ENCODE measurements at regions not wholly inside any gene's neighbourhood (a gene's known extent, or its start where the extent isn't known, plus 50 kb on each side); places are given as distances from the start of the nearest gene placed in this dataset.

GRCh38 chr2:228847684-228848083, 423.4 kb downstream of the PID1 start:
- Histone ChIP-seq H3K36me3 (ENCODE audit: control insufficient read depth, insufficient read depth, low read length) (no peaks in the 10 kb centered on the region), H3K9ac (ENCODE audit: low read length) (no peak overlapping the region), H3K4me3 (ENCODE audit: low read length) (no peak overlapping the region), H3K27me3 (ENCODE audit: control insufficient read depth, insufficient read depth, low read length) (no peaks in the 10 kb centered on the region), H3K4me1 (ENCODE audit: control insufficient read depth, insufficient read depth, low read length) (no peaks in the 10 kb centered on the region), H3K27ac (ENCODE audit: low read depth, low read length) (no peak overlapping the region)

DNA sequence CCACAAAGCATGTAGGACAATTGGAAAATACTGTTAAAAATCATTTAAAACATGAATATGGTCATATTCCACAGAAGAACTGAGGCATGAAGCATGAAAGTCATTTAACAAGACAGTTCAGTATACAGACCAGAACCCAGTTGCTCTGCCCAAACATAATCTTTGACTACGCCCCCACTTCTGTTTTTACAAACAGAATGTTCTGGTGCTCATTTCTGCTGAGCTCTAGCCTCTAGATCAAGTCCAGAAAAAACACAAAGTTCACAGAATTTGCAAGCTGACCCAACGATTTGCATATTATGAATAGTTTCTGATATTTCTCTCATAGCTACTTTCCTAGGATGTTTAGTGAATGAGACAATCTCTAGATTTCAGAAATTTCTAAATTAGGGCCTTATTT, 424.9 kb downstream of the PID1 start:
- no peak overlapping the region for H3K4me3 ChIP-seq (ENCODE audit: low read length)
- H3K9ac ChIP-seq (ENCODE audit: low read length) = no peak overlapping the region
- no peaks in the 10 kb centered on the region for H3K4me1 ChIP-seq (ENCODE audit: control insufficient read depth, insufficient read depth, low read length)
- no peak overlapping the region for H3K27ac ChIP-seq (ENCODE audit: low read depth, low read length)
- H3K36me3 ChIP-seq (ENCODE audit: control insufficient read depth, insufficient read depth, low read length) = no peaks in the 10 kb centered on the region
- H3K27me3 ChIP-seq (ENCODE audit: control insufficient read depth, insufficient read depth, low read length) = no peaks in the 10 kb centered on the region

DNA sequence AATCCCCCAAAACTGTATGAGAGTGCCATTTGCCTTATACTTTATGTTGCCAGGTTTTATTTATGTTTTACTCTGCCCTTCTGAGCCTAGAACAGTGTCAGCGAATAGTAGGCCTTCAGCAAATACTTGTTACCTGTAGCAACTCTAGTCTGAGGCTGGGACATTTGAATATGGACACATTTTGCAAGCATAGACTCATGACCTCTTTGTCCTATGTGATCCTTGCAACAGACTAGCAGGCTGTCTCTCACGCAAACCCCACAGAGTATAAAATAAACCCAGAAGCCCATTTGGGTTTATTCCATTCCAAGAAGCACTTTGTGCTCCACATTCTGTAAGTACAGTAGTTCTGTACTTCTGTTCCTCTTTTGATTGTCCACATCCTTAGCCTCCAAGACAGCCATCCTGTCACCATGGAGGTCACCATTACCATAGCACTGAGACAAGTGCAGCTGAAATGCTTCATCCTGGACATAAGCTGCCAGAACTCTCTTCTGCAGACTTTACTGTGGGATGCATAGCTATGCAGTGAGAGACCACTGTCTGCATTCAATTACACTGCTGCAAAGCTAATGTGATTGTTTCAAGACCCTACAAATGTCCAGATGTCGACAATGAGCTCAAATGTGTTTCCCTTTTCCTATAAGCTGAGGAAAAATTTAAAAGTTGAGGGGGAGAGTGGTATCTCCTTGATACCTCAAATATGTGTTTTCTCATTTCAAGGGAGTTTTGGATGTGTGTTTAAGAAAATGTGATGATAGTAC, 425.7 kb downstream of the PID1 start:
- Histone ChIP-seq H3K4me3 (ENCODE audit: low read length) (no peak overlapping the region), H3K9ac (ENCODE audit: low read length) (no peak overlapping the region), H3K27ac (ENCODE audit: low read depth, low read length) (no peak overlapping the region), H3K36me3 (ENCODE audit: control insufficient read depth, insufficient read depth, low read length) (no peaks in the 10 kb centered on the region), H3K4me1 (ENCODE audit: control insufficient read depth, insufficient read depth, low read length) (no peaks in the 10 kb centered on the region), H3K27me3 (ENCODE audit: control insufficient read depth, insufficient read depth, low read length) (no peaks in the 10 kb centered on the region)

GRCh38 chr2:228841877-228842276, 429.2 kb downstream of the PID1 start:
- no peaks in the 10 kb centered on the region for H3K36me3 ChIP-seq (ENCODE audit: control insufficient read depth, insufficient read depth, low read length)
- no peaks in the 10 kb centered on the region for H3K27me3 ChIP-seq (ENCODE audit: control insufficient read depth, insufficient read depth, low read length)
- no peak overlapping the region for H3K4me3 ChIP-seq (ENCODE audit: low read length)
- H3K9ac ChIP-seq (ENCODE audit: low read length) = no peak overlapping the region
- no peak overlapping the region for H3K27ac ChIP-seq (ENCODE audit: low read depth, low read length)
- H3K4me1 ChIP-seq (ENCODE audit: control insufficient read depth, insufficient read depth, low read length) = no peaks in the 10 kb centered on the region

GRCh38 chr2:228841475-228841874, 429.6 kb downstream of the PID1 start:
- Histone ChIP-seq H3K36me3 (ENCODE audit: control insufficient read depth, insufficient read depth, low read length) (no peaks in the 10 kb centered on the region), H3K4me3 (ENCODE audit: low read length) (no peak overlapping the region), H3K4me1 (ENCODE audit: control insufficient read depth, insufficient read depth, low read length) (no peaks in the 10 kb centered on the region), H3K27ac (ENCODE audit: low read depth, low read length) (no peak overlapping the region), H3K9ac (ENCODE audit: low read length) (no peak overlapping the region), H3K27me3 (ENCODE audit: control insufficient read depth, insufficient read depth, low read length) (no peaks in the 10 kb centered on the region)

- Histone ChIP-seq H3K27me3 (ENCODE audit: control insufficient read depth, insufficient read depth, low read length) (no peaks in the 10 kb centered on the region), H3K9ac (ENCODE audit: low read length) (no peak overlapping the region), H3K36me3 (ENCODE audit: control insufficient read depth, insufficient read depth, low read length) (no peaks in the 10 kb centered on the region), H3K4me3 (ENCODE audit: low read length) (no peak overlapping the region), H3K27ac (ENCODE audit: low read depth, low read length) (no peak overlapping the region), H3K4me1 (ENCODE audit: control insufficient read depth, insufficient read depth, low read length) (no peaks in the 10 kb centered on the region)
Measured at GRCh38 chr2:228840743-228841114, 430.4 kb downstream of the PID1 start.

GRCh38 chr2:228840113-228840742, 430.9 kb downstream of the PID1 start:
- H3K4me3 ChIP-seq (ENCODE audit: low read length) = no peak overlapping the region
- no peaks in the 10 kb centered on the region for H3K27me3 ChIP-seq (ENCODE audit: control insufficient read depth, insufficient read depth, low read length)
- no peaks in the 10 kb centered on the region for H3K4me1 ChIP-seq (ENCODE audit: control insufficient read depth, insufficient read depth, low read length)
- no peak overlapping the region for H3K9ac ChIP-seq (ENCODE audit: low read length)
- H3K36me3 ChIP-seq (ENCODE audit: control insufficient read depth, insufficient read depth, low read length) = no peaks in the 10 kb centered on the region
- no peak overlapping the region for H3K27ac ChIP-seq (ENCODE audit: low read depth, low read length)

GRCh38 chr2:228839421-228839876, 431.6 kb downstream of the PID1 start:
- no peaks in the 10 kb centered on the region for H3K36me3 ChIP-seq (ENCODE audit: control insufficient read depth, insufficient read depth, low read length)
- no peak overlapping the region for H3K27ac ChIP-seq (ENCODE audit: low read depth, low read length)
- no peaks in the 10 kb centered on the region for H3K27me3 ChIP-seq (ENCODE audit: control insufficient read depth, insufficient read depth, low read length)
- no peak overlapping the region for H3K9ac ChIP-seq (ENCODE audit: low read length)
- no peak overlapping the region for H3K4me3 ChIP-seq (ENCODE audit: low read length)
- no peaks in the 10 kb centered on the region for H3K4me1 ChIP-seq (ENCODE audit: control insufficient read depth, insufficient read depth, low read length)

GRCh38 chr2:228838819-228839218, 432.3 kb downstream of the PID1 start:
- H3K27ac ChIP-seq (ENCODE audit: low read depth, low read length) = no peak overlapping the region
- no peak overlapping the region for H3K9ac ChIP-seq (ENCODE audit: low read length)
- no peak overlapping the region for H3K4me3 ChIP-seq (ENCODE audit: low read length)
- no peaks in the 10 kb centered on the region for H3K27me3 ChIP-seq (ENCODE audit: control insufficient read depth, insufficient read depth, low read length)
- no peaks in the 10 kb centered on the region for H3K36me3 ChIP-seq (ENCODE audit: control insufficient read depth, insufficient read depth, low read length)
- no peaks in the 10 kb centered on the region for H3K4me1 ChIP-seq (ENCODE audit: control insufficient read depth, insufficient read depth, low read length)

DNA sequence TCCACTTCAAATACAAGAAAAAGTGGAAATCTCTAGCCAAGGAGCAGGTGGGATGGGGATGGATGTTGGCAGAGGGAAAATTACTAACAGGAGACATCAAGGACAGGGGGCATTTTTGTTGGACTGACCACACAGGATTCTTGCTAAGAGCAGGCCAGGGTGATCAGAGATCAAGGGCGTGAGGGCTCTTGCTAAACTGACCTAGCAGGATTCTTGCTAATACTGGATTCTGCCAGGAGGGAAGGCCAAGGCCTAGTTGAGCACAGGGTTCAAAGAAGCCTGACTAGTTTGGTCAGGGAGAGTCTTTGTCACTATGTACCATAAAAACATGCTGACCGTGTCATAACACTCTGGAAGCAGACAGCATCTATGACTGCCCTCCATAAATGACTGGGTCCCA, 442.7 kb downstream of the PID1 start:
- H3K36me3 ChIP-seq (ENCODE audit: control insufficient read depth, insufficient read depth, low read length) = no peaks in the 10 kb centered on the region

DNA sequence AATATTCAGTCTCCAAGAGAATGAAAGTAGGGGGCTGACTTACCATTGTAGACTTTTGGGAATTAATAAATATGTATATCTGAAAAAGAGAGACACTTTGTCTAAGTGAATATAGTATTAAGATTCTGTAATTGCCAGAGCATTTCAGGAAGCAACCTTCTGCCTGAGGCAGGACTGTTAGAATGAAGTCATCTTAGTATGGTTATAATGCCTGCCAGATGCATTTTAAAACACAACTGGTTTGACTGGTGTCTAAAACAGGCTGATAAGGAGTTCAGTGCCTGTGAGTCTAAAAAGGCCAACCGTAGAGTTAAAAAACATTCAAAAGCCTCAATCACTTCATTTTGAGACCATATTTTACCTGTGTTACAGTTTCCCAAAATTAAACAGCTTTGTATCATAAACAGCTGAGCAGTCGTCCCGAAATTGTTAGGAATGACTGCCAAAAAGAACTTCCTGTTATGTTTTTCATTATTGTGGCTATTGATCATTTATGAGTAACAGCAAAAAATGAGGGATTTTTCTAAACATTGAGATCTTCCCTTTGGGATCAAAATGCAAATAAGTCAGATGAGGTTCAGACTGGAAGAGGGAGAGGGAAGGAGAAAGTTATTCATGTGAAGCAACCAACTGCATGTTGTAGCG, 443.9 kb downstream of the PID1 start:
- H3K4me3 ChIP-seq (ENCODE audit: low read length) = no peak overlapping the region
- no peak overlapping the region for H3K27ac ChIP-seq (ENCODE audit: low read depth, low read length)
- no peaks in the 10 kb centered on the region for H3K4me1 ChIP-seq (ENCODE audit: control insufficient read depth, insufficient read depth, low read length)
- no peaks in the 10 kb centered on the region for H3K27me3 ChIP-seq (ENCODE audit: control insufficient read depth, insufficient read depth, low read length)
- H3K9ac ChIP-seq (ENCODE audit: low read length) = no peak overlapping the region
- H3K36me3 ChIP-seq (ENCODE audit: control insufficient read depth, insufficient read depth, low read length) = no peaks in the 10 kb centered on the region

More for the DNA sequence above, 442.7 kb downstream of the PID1 start:
- Histone ChIP-seq H3K9ac (ENCODE audit: low read length) (no peak overlapping the region), H3K27ac (ENCODE audit: low read depth, low read length) (no peak overlapping the region), H3K4me3 (ENCODE audit: low read length) (no peak overlapping the region), H3K4me1 (ENCODE audit: control insufficient read depth, insufficient read depth, low read length) (no peaks in the 10 kb centered on the region), H3K27me3 (ENCODE audit: control insufficient read depth, insufficient read depth, low read length) (no peaks in the 10 kb centered on the region)

- H3K27ac ChIP-seq (ENCODE audit: low read depth, low read length) = no peak overlapping the region
- no peaks in the 10 kb centered on the region for H3K4me1 ChIP-seq (ENCODE audit: control insufficient read depth, insufficient read depth, low read length)
- H3K36me3 ChIP-seq (ENCODE audit: control insufficient read depth, insufficient read depth, low read length) = no peaks in the 10 kb centered on the region
- H3K27me3 ChIP-seq (ENCODE audit: control insufficient read depth, insufficient read depth, low read length) = no peaks in the 10 kb centered on the region
- H3K4me3 ChIP-seq (ENCODE audit: low read length) = no peak overlapping the region
- no peak overlapping the region for H3K9ac ChIP-seq (ENCODE audit: low read length)
Measured at GRCh38 chr2:228819701-228820100, 451.4 kb downstream of the PID1 start.
